ENCODE measurements at regions not wholly inside any gene's neighbourhood (a gene's known extent, or its start where the extent isn't known, plus 50 kb on each side); places are given as distances from the start of the nearest gene placed in this dataset.
"Not testable (repeated sequence)": the region's sequence is repeated elsewhere in the genome, so short reads cannot be mapped to it uniquely, and the experiment has no call there.

- no peak for DNase-seq (ENCODE audit: low read depth, low spot score)
- H3K4me3 ChIP-seq (ENCODE audit: low read length): no peak overlapping the region
Observed at GRCh38 chr4:45317739-45318138, 591.4 kb upstream of the GNPDA2 start.

GRCh38 chr4:45317276-45317675, 590.9 kb upstream of the GNPDA2 start:
- no peak overlapping the region for H3K4me3 ChIP-seq (ENCODE audit: low read length)
- no peak for DNase-seq (ENCODE audit: low read depth, low spot score)

DNA sequence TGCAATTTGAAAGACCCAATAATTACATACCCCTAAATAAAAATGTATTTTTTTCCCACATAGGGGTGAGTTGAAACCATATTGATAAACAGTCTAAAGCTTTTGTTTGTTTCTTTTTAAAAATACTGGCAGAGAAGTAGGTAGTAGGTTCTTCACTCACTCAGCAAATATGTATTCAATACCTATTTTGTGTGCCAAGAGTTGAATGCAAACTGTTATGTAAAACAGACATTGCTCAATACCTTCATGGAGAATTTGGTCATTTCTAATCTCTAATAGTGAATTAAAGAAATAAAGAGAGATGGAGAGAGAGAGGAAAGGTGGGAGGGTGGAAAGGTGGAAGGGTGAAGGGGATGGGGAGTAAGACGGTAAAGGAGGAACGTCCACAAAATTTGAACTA, 589.9 kb upstream of the GNPDA2 start:
- no peak overlapping the region for H3K4me3 ChIP-seq (ENCODE audit: low read length)
- no peak for DNase-seq (ENCODE audit: low read depth, low spot score)

GRCh38 chr4:45302828-45303227, 576.5 kb upstream of the GNPDA2 start:
- H3K4me3 ChIP-seq (ENCODE audit: low read length): no peak overlapping the region
- no peak for DNase-seq (ENCODE audit: low read depth, low spot score)

DNA sequence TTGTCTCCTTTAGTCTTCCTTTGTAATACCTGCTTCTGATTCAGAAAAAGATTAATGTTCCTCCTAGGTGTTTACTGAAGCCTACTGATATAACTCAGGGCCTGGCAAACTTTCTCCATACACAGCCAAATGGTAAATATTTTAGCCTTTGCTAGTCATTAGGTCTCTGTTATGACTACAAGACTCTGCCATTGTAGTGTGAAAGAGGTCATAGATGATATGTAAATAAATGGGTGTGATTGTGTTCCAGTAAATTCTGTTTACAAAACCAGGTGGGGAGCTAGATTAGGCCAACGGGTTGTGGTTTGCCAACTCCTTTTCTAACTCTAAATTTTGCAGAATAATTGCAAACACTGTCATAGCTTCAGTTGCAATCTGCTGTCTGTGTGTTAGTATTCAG, 568.1 kb upstream of the GNPDA2 start:
- no peak overlapping the region for H3K4me3 ChIP-seq (ENCODE audit: low read length)
- DNase-seq (ENCODE audit: low read depth, low spot score): no peak

- DNase-seq (ENCODE audit: low read depth, low spot score): no peak
- H3K4me3 ChIP-seq (ENCODE audit: low read length): no peak overlapping the region
Observed at GRCh38 chr4:45293335-45293734, 567.0 kb upstream of the GNPDA2 start.

- H3K4me3 ChIP-seq (ENCODE audit: low read length): no peak overlapping the region
- no peak for DNase-seq (ENCODE audit: low read depth, low spot score)
Observed at GRCh38 chr4:45292844-45293243, 566.5 kb upstream of the GNPDA2 start.

DNA sequence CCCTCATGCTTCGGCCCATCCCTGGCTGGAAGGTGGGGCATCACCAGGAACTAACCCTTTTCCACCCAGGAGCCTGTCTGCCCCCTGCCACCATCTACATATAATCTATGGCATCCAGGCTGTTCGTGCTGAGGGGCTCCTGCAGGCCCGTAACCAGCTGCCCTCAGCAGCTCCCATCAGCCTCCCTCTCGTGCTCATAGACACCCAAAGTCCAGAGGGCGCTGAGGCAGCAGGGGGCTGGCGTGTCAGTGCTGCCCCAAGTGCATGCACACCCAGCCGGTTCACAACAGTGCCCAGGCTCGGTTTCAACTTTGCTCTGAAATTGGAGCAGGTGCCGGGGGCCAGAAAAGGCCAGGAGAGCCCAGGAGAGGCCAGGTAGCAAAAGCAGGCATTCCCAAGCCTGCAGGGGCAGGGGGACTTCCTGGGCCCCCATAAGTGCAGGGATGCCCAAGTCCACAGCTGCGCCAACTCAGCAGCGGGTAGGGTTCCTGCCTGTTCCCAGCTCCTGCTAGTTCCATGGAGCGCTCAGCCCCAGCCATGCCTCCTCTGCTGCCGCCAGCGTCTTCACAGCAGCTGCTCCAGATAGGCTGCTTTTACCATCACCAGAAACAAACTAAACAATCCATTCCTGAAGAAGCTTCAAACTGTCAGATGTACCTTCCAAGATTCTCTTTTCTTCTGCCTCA, 558.2 kb upstream of the GNPDA2 start:
- no peak for DNase-seq (ENCODE audit: low read depth, low spot score)
- no peak overlapping the region for H3K4me3 ChIP-seq (ENCODE audit: low read length)

GRCh38 chr4:45283352-45283751, 557.0 kb upstream of the GNPDA2 start:
- no peak overlapping the region for H3K4me3 ChIP-seq (ENCODE audit: low read length)
- DNase-seq (ENCODE audit: low read depth, low spot score): no peak

GRCh38 chr4:45280121-45280520, 553.8 kb upstream of the GNPDA2 start:
- no peak overlapping the region for H3K4me3 ChIP-seq (ENCODE audit: low read length)
- DNase-seq (ENCODE audit: low read depth, low spot score): no peak

- no peak for DNase-seq (ENCODE audit: low read depth, low spot score)
- H3K4me3 ChIP-seq (ENCODE audit: low read length): no peak overlapping the region
Observed at GRCh38 chr4:45275862-45276261, 549.5 kb upstream of the GNPDA2 start.

DNA sequence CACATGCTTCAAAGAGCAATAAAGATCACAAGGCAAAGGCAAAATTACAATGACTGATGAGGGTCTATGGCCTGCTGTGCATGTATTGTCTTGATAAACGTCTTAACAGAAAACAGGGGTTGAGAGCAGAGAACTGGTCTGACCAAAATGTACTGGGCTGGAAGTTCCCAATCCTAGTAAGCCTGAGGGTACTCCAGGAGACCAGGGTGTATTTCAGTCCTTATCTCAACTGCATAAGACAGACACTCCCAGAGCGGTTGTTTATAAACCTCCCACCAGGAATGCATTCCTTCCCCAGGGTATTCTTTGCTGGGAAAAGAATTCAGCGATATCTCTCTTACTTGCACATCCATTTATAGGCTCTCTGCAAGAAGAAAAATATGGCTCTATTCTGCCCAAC, 521.8 kb upstream of the GNPDA2 start:
- H3K4me3 ChIP-seq (ENCODE audit: low read length); DNase-seq (ENCODE audit: low read depth, low spot score): not testable (repeated sequence)

DNA sequence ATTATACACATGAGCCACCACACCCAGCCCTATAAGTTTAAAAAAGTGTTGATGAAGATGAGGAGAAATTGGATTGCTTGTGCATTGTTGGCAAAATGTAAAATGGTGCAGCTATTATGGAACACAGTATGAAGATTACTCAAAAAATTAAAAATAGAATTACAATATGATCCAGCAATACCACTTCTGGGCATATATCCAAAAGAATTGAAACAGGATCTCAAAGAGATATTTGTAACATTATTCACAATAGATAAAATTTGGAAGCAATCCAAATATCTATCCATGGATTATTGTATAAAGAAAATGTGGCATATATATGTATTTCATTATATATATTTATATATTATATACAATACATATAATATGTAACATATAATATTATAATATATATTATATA, 515.6 kb upstream of the GNPDA2 start:
- no peak overlapping the region for H3K4me3 ChIP-seq (ENCODE audit: low read length)
- no peak for DNase-seq (ENCODE audit: low read depth, low spot score)

GRCh38 chr4:45229206-45229605, 502.9 kb upstream of the GNPDA2 start:
- no peak overlapping the region for H3K4me3 ChIP-seq (ENCODE audit: low read length)
- no peak for DNase-seq (ENCODE audit: low read depth, low spot score)

GRCh38 chr4:45215976-45216542, 489.7 kb upstream of the GNPDA2 start:
- H3K4me3 ChIP-seq (ENCODE audit: low read length): no peak overlapping the region
- no peak for DNase-seq (ENCODE audit: low read depth, low spot score)

- not testable (repeated sequence) for DNase-seq (ENCODE audit: low read depth, low spot score); H3K4me3 ChIP-seq (ENCODE audit: low read length)
Observed at GRCh38 chr4:45208476-45208875, 482.1 kb upstream of the GNPDA2 start.

DNA sequence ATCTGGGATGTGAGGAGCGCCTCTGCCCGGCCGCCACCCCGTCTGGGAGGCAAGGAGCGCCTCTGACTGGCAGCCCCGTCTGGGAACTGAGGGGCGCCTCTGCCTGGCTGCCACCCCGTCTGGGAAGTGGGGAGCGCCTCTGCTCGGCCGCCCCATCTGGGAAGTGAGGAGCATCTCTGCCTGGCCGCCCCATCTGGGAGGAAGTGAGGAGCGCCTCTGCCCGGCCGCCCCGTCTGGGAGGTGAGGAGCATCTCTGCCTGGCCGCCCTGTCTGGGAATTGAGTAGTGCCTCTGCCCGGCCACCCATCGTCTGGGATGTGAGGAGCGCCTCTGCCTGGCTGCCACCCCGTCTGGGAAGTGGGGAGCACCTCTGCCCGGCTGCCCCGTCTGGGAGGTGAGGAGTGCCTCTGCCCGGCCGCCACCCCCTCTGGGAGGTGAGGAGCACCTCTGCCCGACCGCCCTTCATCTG, 481.5 kb upstream of the GNPDA2 start:
- not testable (repeated sequence) for DNase-seq (ENCODE audit: low read depth, low spot score); H3K4me3 ChIP-seq (ENCODE audit: low read length)

DNA sequence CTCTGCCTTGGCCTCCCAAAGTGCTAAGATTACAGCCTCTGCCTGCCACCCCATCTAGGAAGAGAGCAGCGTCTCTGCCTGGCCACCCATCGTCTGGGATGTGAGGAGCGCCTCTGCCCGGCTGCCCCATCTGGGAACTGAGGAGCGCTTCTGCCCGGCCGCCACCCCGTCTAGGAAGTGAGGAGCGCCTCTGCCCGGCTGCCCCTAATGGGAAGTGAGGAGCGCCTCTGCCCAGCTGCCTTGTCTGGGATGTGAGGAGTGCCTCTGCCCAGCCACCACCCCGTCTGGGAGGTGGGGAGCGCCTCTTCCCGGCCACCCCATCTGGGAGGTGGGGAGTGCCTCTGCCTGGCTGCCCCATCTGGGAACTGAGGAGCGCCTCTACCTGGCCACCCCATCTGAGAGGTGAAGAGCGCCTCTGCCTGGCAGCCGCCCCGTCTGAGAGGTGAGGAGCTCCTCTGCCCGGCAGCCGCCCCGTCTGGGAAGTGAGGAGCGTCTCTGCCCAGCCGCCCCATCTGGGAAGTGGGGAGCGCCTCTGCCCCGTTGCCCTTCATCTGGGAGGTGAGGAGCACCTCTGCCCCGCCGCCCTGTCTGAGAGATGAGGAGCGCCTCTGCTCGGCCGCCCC, 481.0 kb upstream of the GNPDA2 start:
- DNase-seq (ENCODE audit: low read depth, low spot score); H3K4me3 ChIP-seq (ENCODE audit: low read length): not testable (repeated sequence)

- no peak overlapping the region for H3K4me3 ChIP-seq (ENCODE audit: low read length)
- no peak for DNase-seq (ENCODE audit: low read depth, low spot score)
Observed at GRCh38 chr4:45199736-45200135, 473.4 kb upstream of the GNPDA2 start.

DNA sequence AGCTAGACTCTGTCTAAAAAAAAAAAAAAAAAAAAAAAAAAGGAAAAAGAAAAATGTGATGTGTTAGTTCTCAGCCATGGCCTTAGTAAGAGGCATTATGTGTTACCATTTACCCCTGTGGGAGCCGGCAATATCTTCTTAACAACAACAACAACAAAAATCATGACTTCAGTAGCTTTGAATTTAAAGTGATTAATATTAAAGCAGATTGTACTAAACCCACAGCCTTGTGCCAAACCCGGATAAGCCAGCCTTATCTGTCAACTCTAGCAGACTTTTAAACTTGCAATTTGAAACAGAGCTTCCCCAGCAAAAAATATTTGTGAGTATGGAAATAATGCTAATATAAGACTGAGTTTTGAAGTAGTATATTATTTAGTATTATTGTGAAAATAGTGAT, 462.1 kb upstream of the GNPDA2 start:
- no peak for DNase-seq (ENCODE audit: low read depth, low spot score)
- no peak overlapping the region for H3K4me3 ChIP-seq (ENCODE audit: low read length)

- DNase-seq (ENCODE audit: low read depth, low spot score): no peak
- H3K4me3 ChIP-seq (ENCODE audit: low read length): no peak overlapping the region
Observed at GRCh38 chr4:45186249-45186648, 459.9 kb upstream of the GNPDA2 start.
